ENCODE measurements at regions not wholly inside any gene's neighbourhood (a gene's known extent, or its start where the extent isn't known, plus 50 kb on each side); places are given as distances from the start of the nearest gene placed in this dataset.

DNA sequence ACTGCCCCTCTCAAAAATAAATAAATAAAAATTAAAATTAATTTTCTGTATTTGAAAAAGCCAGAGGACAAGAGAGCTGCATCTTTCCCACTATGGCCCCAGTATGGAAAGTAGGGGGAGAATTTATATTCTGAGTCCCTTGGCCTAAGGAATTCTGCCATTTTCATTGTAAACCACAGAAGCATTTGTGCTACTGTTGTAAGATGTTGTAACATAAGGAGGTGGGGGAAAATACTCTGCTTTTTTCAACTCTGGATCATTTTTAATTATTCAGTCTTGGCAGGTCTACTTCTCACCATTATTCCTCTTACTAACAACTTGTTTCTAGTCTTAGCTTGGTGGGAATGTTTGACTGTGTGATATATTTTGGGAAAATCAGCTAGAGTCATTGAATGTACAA, 52.3 kb upstream of the APC start:
- no peak for DNase-seq (ENCODE audit: low spot score)

DNA sequence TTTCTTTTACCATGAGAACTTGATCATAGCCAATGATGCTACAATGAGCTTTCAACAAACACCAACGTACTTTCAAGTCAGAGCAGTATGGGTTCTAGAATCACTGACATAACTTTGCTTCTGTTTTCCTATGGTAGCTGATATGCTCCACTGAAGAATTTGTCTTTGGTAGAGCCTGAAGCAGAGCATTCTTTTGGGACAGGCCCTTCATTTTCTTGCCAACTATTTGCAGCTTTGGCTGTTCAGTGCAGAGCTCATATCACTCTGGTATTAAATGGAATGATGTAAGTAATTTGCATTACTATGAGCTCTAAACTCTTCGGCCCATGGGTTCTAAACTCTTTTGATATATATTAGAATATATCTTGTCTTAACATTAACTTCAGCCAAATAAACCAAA, 51.8 kb upstream of the APC start:
- TF ChIP-seq, protein P1, sequence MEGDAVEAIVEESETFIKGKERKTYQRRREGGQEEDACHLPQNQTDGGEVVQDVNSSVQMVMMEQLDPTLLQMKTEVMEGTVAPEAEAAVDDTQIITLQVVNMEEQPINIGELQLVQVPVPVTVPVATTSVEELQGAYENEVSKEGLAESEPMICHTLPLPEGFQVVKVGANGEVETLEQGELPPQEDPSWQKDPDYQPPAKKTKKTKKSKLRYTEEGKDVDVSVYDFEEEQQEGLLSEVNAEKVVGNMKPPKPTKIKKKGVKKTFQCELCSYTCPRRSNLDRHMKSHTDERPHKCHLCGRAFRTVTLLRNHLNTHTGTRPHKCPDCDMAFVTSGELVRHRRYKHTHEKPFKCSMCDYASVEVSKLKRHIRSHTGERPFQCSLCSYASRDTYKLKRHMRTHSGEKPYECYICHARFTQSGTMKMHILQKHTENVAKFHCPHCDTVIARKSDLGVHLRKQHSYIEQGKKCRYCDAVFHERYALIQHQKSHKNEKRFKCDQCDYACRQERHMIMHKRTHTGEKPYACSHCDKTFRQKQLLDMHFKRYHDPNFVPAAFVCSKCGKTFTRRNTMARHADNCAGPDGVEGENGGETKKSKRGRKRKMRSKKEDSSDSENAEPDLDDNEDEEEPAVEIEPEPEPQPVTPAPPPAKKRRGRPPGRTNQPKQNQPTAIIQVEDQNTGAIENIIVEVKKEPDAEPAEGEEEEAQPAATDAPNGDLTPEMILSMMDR (IDR thresholded peaks at IDR 0.05; ENCODE audit: extremely low read depth, missing control alignments), result no peak

More for the DNA sequence above, 52.3 kb upstream of the APC start:
- TF ChIP-seq, protein P1 (IDR thresholded peaks at IDR 0.05; ENCODE audit: extremely low read depth, missing control alignments), result no peak

DNA sequence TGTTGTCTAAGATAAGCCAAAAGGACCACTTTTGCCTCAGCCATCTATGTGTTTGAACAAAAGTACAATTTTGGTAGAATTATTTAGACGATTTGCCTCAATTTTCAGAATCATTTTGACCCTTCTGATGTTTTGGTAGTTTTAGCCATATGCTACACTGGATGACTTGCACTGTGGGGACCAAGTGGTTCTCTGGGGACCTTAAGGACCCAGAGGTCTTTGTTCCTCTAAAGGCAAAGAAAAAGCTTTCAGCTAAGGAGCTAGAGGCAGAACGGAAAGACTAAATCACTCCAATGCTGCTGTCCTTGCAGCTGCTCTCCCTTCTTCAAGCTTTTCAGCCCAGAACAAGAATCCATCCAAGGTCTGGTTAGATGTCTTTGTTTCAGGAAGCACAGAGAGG, 51.0 kb upstream of the APC start:
- TF ChIP-seq, protein P1 (IDR thresholded peaks at IDR 0.05; ENCODE audit: extremely low read depth, missing control alignments), result no peak
- DNase-seq (ENCODE audit: low spot score), result no peak

More for the DNA sequence above, 51.8 kb upstream of the APC start:
- DNase-seq (ENCODE audit: low spot score), result no peak

DNA sequence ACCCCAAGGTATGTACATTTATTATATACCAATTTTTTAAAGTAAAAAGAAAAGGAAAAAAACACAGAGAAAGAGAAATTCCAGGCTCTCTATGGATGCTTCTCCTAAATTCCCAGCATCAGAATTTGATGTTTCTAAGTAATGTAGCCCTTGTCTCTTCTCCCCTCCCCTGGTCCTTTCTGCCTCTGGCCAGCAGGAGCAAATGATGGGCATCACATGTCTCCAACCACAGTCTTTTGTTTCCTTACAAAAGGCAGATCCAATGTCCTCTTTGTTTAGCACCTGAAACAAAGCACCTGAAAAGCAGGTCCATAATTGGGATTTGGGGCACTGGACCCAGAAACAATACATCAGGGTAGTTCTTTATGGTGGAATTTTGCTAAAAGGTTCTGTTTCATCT, 50.4 kb upstream of the APC start:
- TF ChIP-seq, protein P1 (IDR thresholded peaks at IDR 0.05; ENCODE audit: extremely low read depth, missing control alignments), result no peak
- DNase-seq (ENCODE audit: low spot score), result no peak

Data from GM20000 (cell line).